SK-N-MC (cell line): ENCODE measurements at regions not wholly inside any gene's neighbourhood (a gene's known extent, or its start where the extent isn't known, plus 50 kb on each side); places are given as distances from the start of the nearest gene placed in this dataset.

Experiments used
- DNase-seq: peaks from one replicate; pipeline ENCODE4 v3.0.0-alpha.2; 2011; ENCODE audit warnings: low read depth, low spot score
- H3K27ac ChIP-seq: fragments of 200-600 bp; sonication (generic); 2 replicates; pipeline ENCODE4 v1.5.1; 2016; ENCODE audit warnings: mixed run types
- H3K36me3 ChIP-seq: fragments of 200-600 bp; sonication (generic); 2 replicates; pipeline ENCODE4 v1.6.1; 2017; ENCODE audit warnings: antibody characterized with exemption, low read length, mixed read lengths; ENCODE audit not compliant: insufficient read depth
- H3K4me3 ChIP-seq: fragments of 200-600 bp; sonication (generic); 2 replicates; pipeline ENCODE4 v1.5.1; 2016
- H3K9ac ChIP-seq: fragments of 200-600 bp; sonication (generic); 2 replicates; pipeline ENCODE4 v1.8.0; 2017; ENCODE audit warnings: mixed run types, mixed read lengths; ENCODE audit not compliant: insufficient read length
- H3K9me3 ChIP-seq: fragments of 200-600 bp; sonication (generic); 2 replicates; pipeline ENCODE4 v1.6.1; 2017; ENCODE audit warnings: low read depth, mild to moderate bottlenecking, antibody characterized with exemption, low read length, moderate library complexity, mixed read lengths
- EZH2 ChIP-seq: fragments of 200-600 bp; sonication (generic); IDR thresholded peaks from one replicate; pipeline ENCODE4 v1.6.1; 2017; ENCODE audit warnings: antibody characterized with exemption
- FOXP2 ChIP-seq: optimal IDR thresholded peaks from 2 replicates; pipeline ENCODE3; 2011; ENCODE audit warnings: mild to moderate bottlenecking, moderate library complexity; ENCODE audit not compliant: insufficient read depth; ENCODE audit errors: extremely low read length, control extremely low read depth
- POLR2AphosphoS5 ChIP-seq: IDR thresholded peaks from 2 replicates; pipeline ENCODE4 v1.6.1; 2012; ENCODE audit warnings: mild to moderate bottlenecking, low read depth, low read length, borderline replicate concordance

GRCh38 chr15:61522411-61522810, 293.3 kb upstream of the RORA start:
- Histone ChIP-seq H3K27ac (no peak overlapping the region), H3K4me3 (no peak overlapping the region)

GRCh38 chr15:61521953-61522352, 292.9 kb upstream of the RORA start:
- TF ChIP-seq EZH2: no peak
- no peak for TF ChIP-seq POLR2AphosphoS5
- no peak for TF ChIP-seq FOXP2

More at GRCh38 chr15:61522411-61522810, 293.3 kb upstream of the RORA start:
- H3K36me3 ChIP-seq: no peaks in the 10 kb centered on the region
- no peaks in the 10 kb centered on the region for H3K9me3 ChIP-seq
- TF ChIP-seq EZH2: no peak
- no peak for TF ChIP-seq FOXP2
- TF ChIP-seq POLR2AphosphoS5: no peak
- no peak for DNase-seq
- no peak overlapping the region for H3K9ac ChIP-seq

GRCh38 chr15:61519296-61519695, 290.2 kb upstream of the RORA start:
- TF ChIP-seq POLR2AphosphoS5 (no peak), EZH2 (no peak), FOXP2 (no peak)
- H3K4me3 ChIP-seq: no peak overlapping the region
- no peak overlapping the region for H3K9ac ChIP-seq
- no peaks in the 10 kb centered on the region for H3K36me3 ChIP-seq
- no peak for DNase-seq
- no peak overlapping the region for H3K27ac ChIP-seq
- H3K9me3 ChIP-seq: no peaks in the 10 kb centered on the region

More at GRCh38 chr15:61521953-61522352, 292.9 kb upstream of the RORA start:
- H3K36me3 ChIP-seq: no peaks in the 10 kb centered on the region
- no peak overlapping the region for H3K9ac ChIP-seq
- no peak overlapping the region for H3K27ac ChIP-seq
- H3K9me3 ChIP-seq: no peaks in the 10 kb centered on the region
- H3K4me3 ChIP-seq: no peak overlapping the region
- no peak for DNase-seq

- no peak for DNase-seq
- H3K9ac ChIP-seq: no peak overlapping the region
- TF ChIP-seq POLR2AphosphoS5: no peak
- TF ChIP-seq FOXP2: no peak
- no peak for TF ChIP-seq EZH2
- H3K9me3 ChIP-seq: no peaks in the 10 kb centered on the region
- no peaks in the 10 kb centered on the region for H3K36me3 ChIP-seq
- H3K4me3 ChIP-seq: no peak overlapping the region
- H3K27ac ChIP-seq: no peak overlapping the region
Measured at GRCh38 chr15:61518191-61518950, 289.3 kb upstream of the RORA start.

- no peak for DNase-seq
- Histone ChIP-seq H3K4me3 (no peak overlapping the region), H3K27ac (no peak overlapping the region), H3K9ac (no peak overlapping the region), H3K36me3 (no peaks in the 10 kb centered on the region), H3K9me3 (no peaks in the 10 kb centered on the region)
- TF ChIP-seq EZH2 (no peak), POLR2AphosphoS5 (no peak), FOXP2 (no peak)
Measured at GRCh38 chr15:61517776-61518175, 288.7 kb upstream of the RORA start.

- no peaks in the 10 kb centered on the region for H3K36me3 ChIP-seq
- H3K27ac ChIP-seq: no peak overlapping the region
- no peak overlapping the region for H3K9ac ChIP-seq
- no peak overlapping the region for H3K4me3 ChIP-seq
- DNase-seq: no peak
- no peaks in the 10 kb centered on the region for H3K9me3 ChIP-seq
- no peak for TF ChIP-seq EZH2
- no peak for TF ChIP-seq FOXP2
- TF ChIP-seq POLR2AphosphoS5: no peak
Measured at GRCh38 chr15:61517335-61517734, 288.2 kb upstream of the RORA start.

- H3K9me3 ChIP-seq: no peaks in the 10 kb centered on the region
- no peak for DNase-seq
- no peak overlapping the region for H3K4me3 ChIP-seq
- no peaks in the 10 kb centered on the region for H3K36me3 ChIP-seq
- H3K27ac ChIP-seq: no peak overlapping the region
- no peak overlapping the region for H3K9ac ChIP-seq
- TF ChIP-seq EZH2 (no peak), POLR2AphosphoS5 (no peak), FOXP2 (no peak)
Measured at GRCh38 chr15:61511756-61512155, 282.7 kb upstream of the RORA start.

- H3K4me3 ChIP-seq: no peak overlapping the region
- H3K9me3 ChIP-seq: no peaks in the 10 kb centered on the region
- H3K36me3 ChIP-seq: no peaks in the 10 kb centered on the region
- no peak overlapping the region for H3K9ac ChIP-seq
- H3K27ac ChIP-seq: no peak overlapping the region
- no peak for TF ChIP-seq POLR2AphosphoS5
- no peak for TF ChIP-seq EZH2
- TF ChIP-seq FOXP2: no peak
- no peak for DNase-seq
Measured at GRCh38 chr15:61511089-61511488, 282.0 kb upstream of the RORA start.
